ENCODE measurements at regions not wholly inside any gene's neighbourhood (a gene's known extent, or its start where the extent isn't known, plus 50 kb on each side); places are given as distances from the start of the nearest gene placed in this dataset.

- no peak for DNase-seq
Measured at GRCh38 chr5:155728857-155729683, 597.9 kb upstream of the SGCD start.

- DNase-seq: no peak
Measured at GRCh38 chr5:155729684-155730059, 597.3 kb upstream of the SGCD start.

GRCh38 chr5:155732587-155733376, 594.2 kb upstream of the SGCD start:
- no peak for DNase-seq

- no peak for DNase-seq
Measured at GRCh38 chr5:155733935-155734334, 593.0 kb upstream of the SGCD start.

GRCh38 chr5:155735388-155735787, 591.6 kb upstream of the SGCD start:
- no peak for DNase-seq

- DNase-seq: no peak
Measured at GRCh38 chr5:155738616-155739015, 588.3 kb upstream of the SGCD start.

GRCh38 chr5:155746367-155747038, 580.5 kb upstream of the SGCD start:
- DNase-seq: no peak

GRCh38 chr5:155750101-155750500, 576.9 kb upstream of the SGCD start:
- DNase-seq: no peak

- no peak for DNase-seq
Measured at GRCh38 chr5:155750571-155750970, 576.4 kb upstream of the SGCD start.

- DNase-seq: no peak
Measured at GRCh38 chr5:155753943-155754581, 572.9 kb upstream of the SGCD start.

GRCh38 chr5:155759252-155759651, 567.7 kb upstream of the SGCD start:
- no peak for DNase-seq

- no peak for DNase-seq
Measured at GRCh38 chr5:155759984-155760383, 567.0 kb upstream of the SGCD start.

GRCh38 chr5:155761502-155761901, 565.5 kb upstream of the SGCD start:
- no peak for DNase-seq

GRCh38 chr5:155765715-155766114, 561.2 kb upstream of the SGCD start:
- no peak for DNase-seq

GRCh38 chr5:155767470-155767869, 559.5 kb upstream of the SGCD start:
- DNase-seq: no peak

GRCh38 chr5:155768332-155768731, 558.6 kb upstream of the SGCD start:
- no peak for DNase-seq

- no peak for DNase-seq
Measured at GRCh38 chr5:155772009-155772662, 554.8 kb upstream of the SGCD start.

- no peak for DNase-seq
Measured at GRCh38 chr5:155773680-155774079, 553.3 kb upstream of the SGCD start.

GRCh38 chr5:155780260-155780659, 546.7 kb upstream of the SGCD start:
- no peak for DNase-seq

- no peak for DNase-seq
Measured at GRCh38 chr5:155783246-155783645, 543.7 kb upstream of the SGCD start.

GRCh38 chr5:155783791-155784190, 543.2 kb upstream of the SGCD start:
- no peak for DNase-seq

GRCh38 chr5:155786108-155786507, 540.9 kb upstream of the SGCD start:
- no peak for DNase-seq

- DNase-seq: no peak
Measured at GRCh38 chr5:155792873-155793272, 534.1 kb upstream of the SGCD start.

All from MV-4-11 (cell line).